Activated CD4-positive, CD25-positive, alpha-beta regulatory T cell treated with anti-CD3 and anti-CD28 coated beads, Interleukin-2, amount 50 U/mL, for 16 hours (primary cell): ENCODE measurements at regions not wholly inside any gene's neighbourhood (a gene's known extent, or its start where the extent isn't known, plus 50 kb on each side); places are given as distances from the start of the nearest gene placed in this dataset.
"Not testable (repeated sequence)": the region's sequence is repeated elsewhere in the genome, so short reads cannot be mapped to it uniquely, and the experiment has no call there.

ENCODE experiments used
- DNase-seq: peaks from one replicate; pipeline ENCODE4 v3.0.0-alpha.2; 2020; ENCODE audit warnings: low read depth, low spot score

GRCh38 chr17:56690441-56691291 is 97.2 kb downstream of the NOG start:
- no peak for DNase-seq

- no peak for DNase-seq
These were observed 101.3 kb downstream of the NOG start for GRCh38 chr17:56694825-56695224.

GRCh38 chr17:56697190-56697589 is 103.7 kb downstream of the NOG start:
- no peak for DNase-seq

- DNase-seq = no peak
These were observed 105.8 kb downstream of the NOG start for GRCh38 chr17:56699186-56699894.

- DNase-seq = no peak
These were observed 107.5 kb downstream of the NOG start for GRCh38 chr17:56700919-56701420.

GRCh38 chr17:56707312-56708219 is 114.1 kb downstream of the NOG start:
- DNase-seq = no peak

GRCh38 chr17:56708220-56708558 is 114.7 kb downstream of the NOG start:
- no peak for DNase-seq

GRCh38 chr17:56708670-56709410 is 115.3 kb downstream of the NOG start:
- no peak for DNase-seq

- no peak for DNase-seq
These were observed 117.5 kb downstream of the NOG start for GRCh38 chr17:56710986-56711385.

GRCh38 chr17:56715613-56716357 is 117.9 kb downstream of the C17orf67 start:
- DNase-seq = peak; percentile 38

- no peak for DNase-seq
These were observed 116.2 kb downstream of the C17orf67 start for GRCh38 chr17:56717471-56717870.

- no peak for DNase-seq
These were observed 115.2 kb downstream of the C17orf67 start for GRCh38 chr17:56718515-56718914.

- no peak for DNase-seq
These were observed 110.3 kb downstream of the C17orf67 start for GRCh38 chr17:56723421-56723820.

GRCh38 chr17:56724664-56725063 is 109.1 kb downstream of the C17orf67 start:
- DNase-seq = no peak

- DNase-seq = no peak
These were observed 108.6 kb downstream of the C17orf67 start for GRCh38 chr17:56725144-56725543.

GRCh38 chr17:56727876-56728617 is 105.7 kb downstream of the C17orf67 start:
- DNase-seq = no peak

GRCh38 chr17:56731096-56731495 is 102.6 kb downstream of the C17orf67 start:
- DNase-seq = not testable (repeated sequence)

- DNase-seq = no peak
These were observed 99.9 kb downstream of the C17orf67 start for GRCh38 chr17:56733833-56734232.

- no peak for DNase-seq
These were observed 97.9 kb downstream of the C17orf67 start for GRCh38 chr17:56735842-56736241.
